Kidney epithelial cell (primary cell): ENCODE measurements at regions not wholly inside any gene's neighbourhood (a gene's known extent, or its start where the extent isn't known, plus 50 kb on each side); places are given as distances from the start of the nearest gene placed in this dataset.

Experiments
- DNase-seq: peaks from one replicate; pipeline ENCODE4 v3.0.0-alpha.2; 2010; ENCODE audit warnings: low read depth
- H3K27me3 ChIP-seq: 2 replicates; pipeline ENCODE4 v1.6.0; 2011; ENCODE audit warnings: low read length; ENCODE audit not compliant: control insufficient read depth, insufficient read depth
- H3K36me3 ChIP-seq: 2 replicates; pipeline ENCODE4 v1.5.1; 2011; ENCODE audit warnings: low read length; ENCODE audit not compliant: control insufficient read depth, insufficient read depth
- H3K4me3 ChIP-seq: 2 replicates; pipeline ENCODE4 v1.5.1; 2011; ENCODE audit warnings: low read depth, mild to moderate bottlenecking, control low read depth, low read length
- TF ChIP-seq, protein P1 (sequence below): IDR thresholded peaks from 2 replicates; pipeline ENCODE4 v1.5.1; 2011; ENCODE audit warnings: mild to moderate bottlenecking, moderate library complexity, low read length, control low read depth, inconsistent platforms; ENCODE audit not compliant: insufficient read depth, poor library complexity, severe bottlenecking

DNA sequence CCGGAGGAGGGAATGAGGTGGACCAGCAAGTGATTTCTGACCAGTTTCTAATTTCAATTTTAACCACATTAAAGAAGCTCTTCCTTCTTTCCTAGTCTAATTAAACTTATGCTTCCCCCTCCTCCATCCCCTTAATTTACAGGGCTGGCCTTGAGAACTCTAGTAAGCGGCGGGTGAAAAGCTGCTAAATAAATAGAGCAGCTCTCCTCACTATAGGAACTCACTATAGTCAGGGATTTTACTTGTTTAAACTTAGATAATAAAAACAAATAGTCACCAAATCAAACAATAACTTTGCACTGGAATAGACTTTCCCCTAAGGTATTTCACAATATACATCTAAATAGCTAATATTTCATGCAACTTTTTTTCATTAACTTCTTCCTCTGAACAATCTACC, 1838.2 kb upstream of the PRR20A start:
- DNase-seq = no peak
- H3K4me3 ChIP-seq = no peak overlapping the region
- TF ChIP-seq, protein P1, sequence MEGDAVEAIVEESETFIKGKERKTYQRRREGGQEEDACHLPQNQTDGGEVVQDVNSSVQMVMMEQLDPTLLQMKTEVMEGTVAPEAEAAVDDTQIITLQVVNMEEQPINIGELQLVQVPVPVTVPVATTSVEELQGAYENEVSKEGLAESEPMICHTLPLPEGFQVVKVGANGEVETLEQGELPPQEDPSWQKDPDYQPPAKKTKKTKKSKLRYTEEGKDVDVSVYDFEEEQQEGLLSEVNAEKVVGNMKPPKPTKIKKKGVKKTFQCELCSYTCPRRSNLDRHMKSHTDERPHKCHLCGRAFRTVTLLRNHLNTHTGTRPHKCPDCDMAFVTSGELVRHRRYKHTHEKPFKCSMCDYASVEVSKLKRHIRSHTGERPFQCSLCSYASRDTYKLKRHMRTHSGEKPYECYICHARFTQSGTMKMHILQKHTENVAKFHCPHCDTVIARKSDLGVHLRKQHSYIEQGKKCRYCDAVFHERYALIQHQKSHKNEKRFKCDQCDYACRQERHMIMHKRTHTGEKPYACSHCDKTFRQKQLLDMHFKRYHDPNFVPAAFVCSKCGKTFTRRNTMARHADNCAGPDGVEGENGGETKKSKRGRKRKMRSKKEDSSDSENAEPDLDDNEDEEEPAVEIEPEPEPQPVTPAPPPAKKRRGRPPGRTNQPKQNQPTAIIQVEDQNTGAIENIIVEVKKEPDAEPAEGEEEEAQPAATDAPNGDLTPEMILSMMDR = no peak
- no peaks in the 10 kb centered on the region for H3K36me3 ChIP-seq
- no peaks in the 10 kb centered on the region for H3K27me3 ChIP-seq

DNA sequence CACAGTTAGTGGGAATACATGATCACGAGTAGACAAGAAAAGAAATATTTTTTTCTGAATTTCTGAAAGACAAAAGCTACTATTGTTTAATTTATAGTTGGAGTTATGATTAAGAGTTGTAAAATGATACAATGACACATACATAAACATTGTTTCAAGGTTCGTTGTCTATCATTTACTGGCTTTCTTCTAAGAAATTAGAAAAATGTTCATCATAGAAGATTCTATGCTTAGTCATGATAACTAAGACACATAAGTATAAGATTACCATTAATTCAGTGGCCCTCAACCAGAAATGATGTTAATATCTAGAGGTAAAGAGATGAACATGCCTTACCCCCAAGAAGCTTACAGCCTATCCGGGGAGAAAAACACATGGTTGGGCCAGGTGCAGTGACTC, 1832.8 kb upstream of the PRR20A start:
- TF ChIP-seq, protein P1 = no peak
- Histone ChIP-seq H3K36me3 (no peaks in the 10 kb centered on the region), H3K27me3 (no peaks in the 10 kb centered on the region), H3K4me3 (no peak overlapping the region)
- no peak for DNase-seq

DNA sequence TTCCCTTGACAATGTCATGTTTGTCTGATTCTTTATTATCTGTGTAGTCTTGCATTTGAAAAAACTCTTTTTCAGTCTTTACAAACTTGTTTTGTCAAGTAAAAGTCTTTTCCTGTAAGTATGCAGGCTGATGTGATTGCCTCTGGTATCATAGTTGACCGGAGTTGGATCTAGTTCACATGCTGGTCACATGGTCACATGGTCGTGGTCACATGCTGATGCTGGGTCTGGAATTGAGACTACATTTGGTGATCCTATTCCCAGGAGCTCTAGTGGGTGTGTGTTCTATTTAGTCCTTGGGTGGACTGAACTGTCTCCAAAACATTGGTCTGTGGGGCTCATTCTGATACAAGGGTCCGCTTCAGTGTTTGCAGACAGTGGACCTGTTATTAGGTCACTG, 1798.8 kb upstream of the PRR20A start:
- H3K27me3 ChIP-seq = no peaks in the 10 kb centered on the region
- DNase-seq = no peak
- TF ChIP-seq, protein P1 = no peak
- H3K36me3 ChIP-seq = no peaks in the 10 kb centered on the region
- H3K4me3 ChIP-seq = no peak overlapping the region

DNA sequence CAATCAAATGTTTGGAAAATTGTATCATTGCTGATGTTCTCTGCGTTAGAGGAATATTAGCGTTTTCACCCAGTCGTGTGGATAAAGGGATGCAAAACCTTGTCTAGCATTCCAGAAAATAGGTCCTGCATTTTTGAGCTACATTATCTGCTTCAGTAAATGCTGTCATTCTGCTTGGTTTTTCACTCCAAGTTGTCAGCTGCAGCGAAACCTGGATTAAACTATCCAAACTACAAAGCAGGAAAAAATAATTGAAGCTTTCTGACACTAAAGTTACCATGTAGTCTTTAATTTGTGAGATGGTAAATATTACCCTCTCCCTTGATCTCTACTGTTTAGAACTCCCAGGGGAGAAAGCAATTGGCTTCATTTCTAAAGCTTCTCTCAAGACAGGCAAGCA, 1795.5 kb upstream of the PRR20A start:
- Histone ChIP-seq H3K36me3 (no peaks in the 10 kb centered on the region), H3K27me3 (no peaks in the 10 kb centered on the region), H3K4me3 (no peak overlapping the region)
- TF ChIP-seq, protein P1 = no peak
- DNase-seq = no peak

DNA sequence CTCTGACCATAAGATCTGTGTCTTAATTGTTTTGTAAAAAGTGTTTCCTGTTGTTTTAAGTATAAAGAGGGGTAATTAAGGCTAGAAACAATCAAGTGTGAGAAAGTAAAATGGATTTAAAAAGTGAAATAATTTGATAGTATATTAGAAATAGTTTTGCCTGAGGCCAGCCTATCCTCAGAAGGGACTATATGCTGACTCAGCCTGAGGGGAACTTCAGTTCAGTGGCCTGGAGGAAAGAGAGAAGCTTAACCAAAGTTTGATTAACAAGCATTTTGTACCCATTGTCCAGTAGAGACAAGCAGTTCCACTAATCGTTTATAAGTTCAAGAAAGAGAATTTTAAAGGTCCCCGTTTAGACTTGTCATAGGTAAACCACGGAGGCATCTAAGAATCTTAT, 1793.2 kb upstream of the PRR20A start:
- TF ChIP-seq, protein P1 = no peak
- H3K27me3 ChIP-seq = no peaks in the 10 kb centered on the region
- H3K4me3 ChIP-seq = no peak overlapping the region
- H3K36me3 ChIP-seq = no peaks in the 10 kb centered on the region
- DNase-seq = no peak

DNA sequence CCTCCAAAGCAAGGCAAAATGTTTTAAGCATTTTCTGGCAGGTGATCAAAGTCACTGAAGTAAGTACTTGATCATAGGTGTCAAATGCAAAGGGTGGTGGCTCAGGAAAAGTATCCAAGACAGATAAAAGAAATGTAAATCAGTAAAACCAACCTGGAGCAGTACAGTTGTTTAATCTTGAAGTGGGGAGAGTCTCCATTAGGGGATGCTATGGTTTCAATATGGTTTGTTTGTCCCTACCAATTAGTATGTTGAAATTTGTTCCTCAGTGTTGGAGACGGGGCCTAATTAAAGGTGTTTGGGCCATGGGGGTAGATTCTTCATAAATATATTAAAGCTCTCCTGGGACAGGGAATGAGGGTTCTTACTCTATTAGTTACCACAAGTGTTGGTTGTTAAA, 1781.7 kb upstream of the PRR20A start:
- H3K4me3 ChIP-seq = no peak overlapping the region
- H3K27me3 ChIP-seq = no peaks in the 10 kb centered on the region
- no peak for DNase-seq
- TF ChIP-seq, protein P1 = no peak
- no peaks in the 10 kb centered on the region for H3K36me3 ChIP-seq
